ENCODE measurements at regions not wholly inside any gene's neighbourhood (a gene's known extent, or its start where the extent isn't known, plus 50 kb on each side); places are given as distances from the start of the nearest gene placed in this dataset.

DNA sequence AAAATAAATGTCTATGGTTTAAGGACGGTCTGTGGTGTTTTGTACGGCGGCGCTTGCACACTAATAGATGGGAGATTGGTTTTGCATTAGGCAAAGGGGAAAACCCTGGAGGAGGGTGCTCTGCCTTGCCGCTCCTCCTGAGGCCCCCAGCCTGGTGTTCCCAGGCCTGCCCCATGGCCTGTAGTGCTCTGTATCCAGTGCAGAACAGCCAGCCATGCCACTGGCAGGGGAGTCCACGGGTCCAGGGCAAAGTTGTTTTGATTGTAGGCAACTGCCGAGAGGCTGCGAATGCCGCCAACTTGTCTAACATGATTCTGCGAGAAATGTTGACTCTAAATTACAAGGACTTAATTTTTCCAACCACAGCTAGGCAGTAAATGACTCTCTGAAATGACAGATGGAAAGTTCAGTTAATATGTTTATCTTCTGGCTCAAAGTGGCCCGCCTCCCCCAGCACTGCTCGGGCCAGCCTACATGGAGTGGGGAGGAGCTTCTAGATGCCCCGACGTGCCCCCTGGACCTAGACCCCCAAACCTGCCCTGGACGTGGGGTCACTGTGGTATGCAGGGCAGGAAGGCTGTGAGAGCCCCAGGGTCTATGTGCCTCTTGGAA, 104.6 kb upstream of the GDF10 start:
- DNase-seq, result no peak

DNA sequence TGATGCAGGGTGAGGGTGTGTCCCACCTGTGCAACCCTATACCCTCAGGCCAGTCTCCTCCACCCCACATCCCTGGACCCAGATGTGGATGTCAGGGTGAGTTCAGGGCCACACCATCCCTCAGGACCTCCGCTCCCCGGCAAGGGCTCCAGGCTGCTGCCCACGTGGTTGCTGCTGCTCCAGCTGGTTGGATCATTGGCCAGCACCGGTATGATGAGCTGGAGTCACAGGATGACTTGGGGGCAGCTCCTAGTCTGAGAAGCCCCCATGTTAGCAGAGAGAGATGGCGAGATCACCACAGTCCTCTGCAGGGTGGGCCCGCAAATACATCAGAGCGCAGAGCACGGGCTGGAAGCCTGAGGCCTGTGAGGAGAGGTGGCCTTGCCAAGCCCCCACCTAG, 103.3 kb upstream of the GDF10 start:
- no peak for DNase-seq

DNA sequence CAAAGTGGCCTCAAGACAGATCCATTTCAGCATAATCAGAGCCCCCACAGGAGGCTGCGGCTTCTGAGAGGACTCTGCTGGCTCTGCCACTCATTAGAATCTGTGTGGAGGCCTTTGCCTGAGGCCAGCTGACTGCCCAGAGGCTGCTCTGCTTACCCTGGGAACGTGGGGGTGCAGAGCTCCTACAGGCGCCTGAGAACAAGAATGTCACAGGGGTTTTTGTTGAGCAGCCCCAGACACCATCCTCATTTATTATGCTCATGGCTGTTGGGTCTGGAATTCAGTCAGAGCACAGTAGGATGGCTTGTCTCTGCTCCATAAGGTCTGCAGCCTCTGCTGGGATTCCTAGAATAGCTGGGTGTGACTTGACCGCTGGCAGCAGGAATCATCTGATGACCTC, 101.8 kb upstream of the GDF10 start:
- DNase-seq, result no peak

DNA sequence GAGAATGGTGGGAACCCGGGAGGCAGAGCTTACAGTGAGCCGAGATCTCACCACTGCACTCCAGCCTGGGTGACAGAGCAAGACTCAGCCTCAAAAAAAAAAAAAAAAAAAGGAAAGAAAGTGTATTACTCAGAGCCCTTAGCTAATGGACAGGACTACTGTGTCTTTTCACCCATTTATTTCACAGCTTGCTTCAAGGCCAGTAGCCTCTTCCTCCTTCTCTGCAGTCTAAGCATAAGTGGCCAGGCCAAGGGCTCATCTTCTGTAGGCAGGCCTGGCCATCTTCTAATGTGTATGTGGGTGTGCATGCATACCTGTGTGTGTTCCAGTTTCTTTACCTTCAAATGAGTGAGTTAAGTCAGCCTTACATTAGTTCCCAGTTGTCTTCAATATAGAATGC, 94.8 kb upstream of the GDF10 start:
- DNase-seq, result no peak

DNA sequence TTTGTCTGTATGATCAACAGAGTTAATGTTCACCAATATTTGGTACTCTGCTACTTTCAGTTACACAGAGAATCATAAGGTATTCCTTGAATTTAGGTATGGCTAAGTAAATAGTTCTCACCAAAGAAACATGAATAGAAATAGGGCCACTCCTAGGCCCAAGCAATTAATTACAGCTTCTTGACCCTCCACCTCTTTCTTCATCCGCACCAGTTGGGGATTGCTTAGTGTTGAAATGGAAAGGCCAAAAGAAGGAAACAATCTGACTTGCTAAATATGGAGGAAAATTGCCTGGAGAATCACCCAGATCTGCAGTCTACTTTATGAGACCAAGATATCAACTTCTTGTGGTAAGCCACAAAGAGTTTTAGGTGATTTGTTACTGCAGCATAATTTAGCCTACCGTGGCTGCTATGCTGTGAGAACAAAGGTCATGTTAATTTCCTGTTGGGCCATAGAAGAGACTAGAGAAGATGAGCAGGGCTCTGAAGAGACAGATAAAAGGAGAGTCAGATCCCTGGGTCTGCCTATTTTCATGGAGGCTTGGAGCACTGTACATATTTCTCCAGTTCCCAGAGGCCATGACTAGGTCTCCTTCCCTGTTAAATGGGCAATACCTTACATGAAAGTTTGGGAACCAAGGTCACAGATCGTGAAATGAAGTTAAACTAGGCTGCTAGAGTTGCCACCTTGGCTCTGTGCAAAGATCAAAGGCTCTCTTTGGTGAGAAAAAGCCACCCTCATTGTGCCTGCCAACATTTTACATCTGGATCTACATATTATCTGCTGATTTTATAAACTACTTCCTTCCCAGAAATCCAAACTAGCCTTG, 93.3 kb upstream of the GDF10 start:
- no peak for DNase-seq

DNA sequence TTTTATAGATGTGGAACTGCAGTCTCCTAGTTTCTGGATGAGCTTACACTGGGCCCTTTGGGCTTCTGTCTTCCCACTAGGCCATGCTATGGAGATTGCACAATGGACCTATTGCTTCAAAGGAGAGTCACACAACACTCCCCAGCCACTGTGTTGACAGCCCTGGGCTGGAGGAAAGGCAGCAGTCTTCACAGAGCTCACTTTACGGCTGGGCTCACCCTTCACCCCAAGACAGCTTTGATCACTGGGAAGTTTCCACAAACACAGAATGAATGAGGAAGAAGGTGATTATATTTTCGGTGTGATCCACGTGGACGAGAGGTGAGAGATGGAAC, 92.7 kb upstream of the GDF10 start:
- DNase-seq, result no peak

DNA sequence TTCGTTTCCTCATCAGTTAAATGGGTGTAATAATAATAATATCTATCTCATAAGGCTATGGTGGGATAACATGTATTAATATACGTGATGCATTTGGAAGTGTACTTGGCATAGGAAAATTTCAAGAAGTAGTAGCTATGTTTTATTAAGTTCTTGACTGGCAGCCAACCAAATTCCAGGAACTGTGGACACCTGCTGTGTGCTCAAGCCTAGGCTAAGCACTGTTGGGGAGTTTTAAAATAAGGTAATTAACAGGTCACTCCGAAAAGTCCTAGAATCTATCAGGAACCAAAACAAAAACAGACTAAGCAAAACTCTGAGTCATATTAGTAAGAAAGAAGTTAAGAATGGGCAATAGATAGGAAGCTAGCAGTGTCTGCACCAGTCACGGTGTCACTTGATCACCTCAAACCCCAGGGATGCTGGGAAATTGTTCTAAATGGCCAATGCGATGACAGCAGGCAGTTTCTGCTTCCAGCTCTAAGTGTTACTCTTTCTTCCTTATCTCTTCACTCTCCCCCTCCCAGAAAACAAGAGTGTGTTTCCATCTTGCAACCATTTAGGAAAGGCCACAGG, 92.0 kb upstream of the GDF10 start:
- DNase-seq, result no peak

DNA sequence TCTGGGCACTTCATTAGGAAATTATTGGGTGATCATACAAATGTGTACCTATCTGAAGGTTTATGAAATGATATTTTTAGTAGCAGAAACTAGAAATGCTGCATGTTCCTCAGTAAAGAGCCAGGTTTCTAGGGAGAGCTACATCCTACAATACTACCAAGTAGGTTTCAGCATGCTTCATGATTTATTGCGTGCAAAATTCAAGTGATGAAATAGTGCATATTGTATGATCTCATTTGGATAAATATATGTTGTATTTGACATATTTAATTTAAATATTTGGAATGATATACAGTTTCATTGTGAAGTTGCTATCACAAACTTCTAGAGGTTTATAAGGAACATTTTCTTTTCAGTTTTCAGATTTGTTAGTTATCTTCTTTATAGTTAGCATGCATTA, 90.5 kb upstream of the GDF10 start:
- no peak for DNase-seq

DNA sequence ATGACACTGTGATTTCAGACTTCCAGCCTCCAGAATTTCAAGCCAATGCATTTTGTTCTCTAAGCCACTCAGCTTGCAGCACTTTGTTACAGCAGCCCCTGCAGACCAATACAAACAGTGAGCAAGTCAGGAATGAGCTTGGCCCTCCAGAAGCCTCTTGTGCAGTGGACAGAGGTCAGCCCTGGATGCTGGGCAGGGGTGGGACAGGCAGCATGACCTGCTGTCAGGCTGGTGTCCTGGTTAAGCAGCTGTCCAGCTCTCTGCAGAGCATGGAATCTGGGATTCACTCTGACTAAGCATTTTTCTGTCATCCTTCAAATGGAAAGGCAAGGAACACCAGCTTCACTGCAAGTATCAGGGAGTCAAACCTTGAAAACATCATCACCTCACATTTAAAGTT, 85.5 kb upstream of the GDF10 start:
- DNase-seq, result no peak

DNA sequence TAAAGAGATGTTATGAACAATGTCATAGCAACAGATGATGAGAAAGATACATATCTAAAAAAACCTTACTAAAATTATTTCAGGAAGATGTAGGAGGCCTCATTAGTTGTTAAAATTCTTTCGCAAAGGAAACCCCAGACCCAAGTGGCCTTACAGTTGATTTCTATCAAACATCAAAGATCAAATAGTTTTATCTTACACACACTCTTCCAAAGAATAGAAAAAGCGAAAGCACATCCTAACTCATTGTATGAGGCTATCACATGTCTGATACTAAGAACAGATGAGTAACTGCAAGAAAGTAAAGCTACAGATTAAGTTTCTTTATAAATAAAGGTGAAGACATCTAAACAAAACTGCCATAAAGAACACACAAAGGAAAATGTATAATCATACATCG, 82.9 kb upstream of the GDF10 start:
- DNase-seq, result no peak

DNA sequence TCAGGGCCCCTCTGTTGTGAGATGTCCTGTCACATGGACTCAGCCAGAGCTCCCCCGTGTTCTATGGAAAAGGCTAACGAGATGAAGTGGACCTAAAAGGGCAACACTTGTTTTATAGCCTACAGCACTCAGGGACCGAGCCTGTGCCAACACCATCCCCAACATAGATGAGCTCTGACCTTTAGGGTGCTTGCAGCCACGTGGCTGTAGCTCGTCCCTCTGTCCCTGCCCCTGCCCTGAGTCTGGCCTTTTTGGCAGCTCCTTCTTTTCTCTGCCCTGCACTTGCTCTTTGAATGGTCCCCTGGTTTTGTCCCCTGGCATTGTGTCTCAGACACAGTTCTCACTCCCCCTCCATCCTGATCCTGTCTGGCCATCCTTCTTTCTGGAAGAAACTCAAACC, 81.2 kb upstream of the GDF10 start:
- DNase-seq, result no peak

DNA sequence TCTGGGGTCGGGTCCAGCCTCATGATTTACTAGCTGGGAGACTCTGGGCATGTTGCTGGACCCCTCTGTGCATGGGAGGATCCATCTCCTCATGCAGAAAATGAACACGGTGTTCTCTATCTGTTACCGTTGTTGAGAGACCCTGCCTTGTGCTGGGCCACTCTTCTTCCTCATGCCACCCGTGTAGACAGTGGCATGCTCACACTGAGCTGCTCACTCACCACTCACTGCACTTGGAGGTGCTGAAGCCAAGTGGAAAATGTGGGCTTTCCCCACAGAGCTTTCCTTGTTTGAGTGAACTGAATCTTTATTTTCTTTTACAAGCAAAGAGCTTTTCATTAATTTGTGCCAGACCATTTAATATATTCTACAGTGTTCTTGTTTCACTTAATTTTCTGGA, 77.5 kb upstream of the GDF10 start:
- no peak for DNase-seq

DNA sequence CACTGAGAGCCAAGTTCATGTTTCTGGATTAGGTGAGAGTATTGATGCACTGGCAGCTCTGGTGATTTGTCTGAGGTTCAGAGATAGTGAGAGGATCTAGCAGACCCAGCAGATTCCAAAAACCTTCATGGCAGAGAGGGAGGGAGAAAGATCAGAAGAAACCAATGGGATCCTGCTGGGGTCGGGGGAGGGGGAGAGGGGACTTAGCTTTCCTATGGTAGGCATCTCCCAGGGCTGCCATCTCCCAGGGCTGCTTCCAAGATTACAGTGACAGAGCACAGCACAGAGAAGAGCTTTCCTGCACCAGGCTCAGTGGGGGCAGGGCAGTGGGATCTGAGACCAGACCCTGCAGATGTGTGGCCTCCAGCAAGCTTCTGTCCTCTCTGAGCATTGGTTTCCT, 76.8 kb upstream of the GDF10 start:
- DNase-seq, result no peak

DNA sequence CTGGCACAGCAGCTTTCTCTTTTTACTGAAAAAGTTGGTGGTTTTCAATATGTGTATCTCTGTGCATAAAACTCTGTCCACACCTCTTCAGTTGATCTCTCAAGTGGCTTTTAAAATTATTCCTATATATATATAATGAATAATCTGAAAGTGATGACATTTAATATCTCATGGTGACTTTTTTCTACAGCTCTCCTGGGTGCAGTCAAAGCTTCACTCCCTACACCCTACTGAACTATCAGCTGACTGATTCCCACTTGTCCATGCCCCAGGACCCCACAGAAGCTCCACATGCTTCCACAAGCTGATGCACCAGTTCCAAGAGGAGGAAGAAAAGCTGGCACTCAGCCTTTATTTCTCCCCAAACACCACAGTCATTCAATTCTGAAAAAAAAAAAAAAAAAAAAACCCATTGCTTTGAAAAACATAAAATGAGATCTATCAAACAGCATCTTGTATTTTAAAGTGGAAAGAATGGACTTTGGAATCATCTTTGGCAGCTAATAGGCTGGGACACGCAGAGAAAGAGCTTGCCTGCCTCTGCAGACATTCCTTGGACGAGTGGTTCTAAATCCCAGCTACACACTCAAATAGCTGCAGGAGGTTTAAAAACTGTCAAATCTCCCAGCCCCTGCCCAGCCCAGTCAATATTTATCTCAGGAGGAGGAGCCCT, 75.3 kb upstream of the GDF10 start:
- no peak for DNase-seq

DNA sequence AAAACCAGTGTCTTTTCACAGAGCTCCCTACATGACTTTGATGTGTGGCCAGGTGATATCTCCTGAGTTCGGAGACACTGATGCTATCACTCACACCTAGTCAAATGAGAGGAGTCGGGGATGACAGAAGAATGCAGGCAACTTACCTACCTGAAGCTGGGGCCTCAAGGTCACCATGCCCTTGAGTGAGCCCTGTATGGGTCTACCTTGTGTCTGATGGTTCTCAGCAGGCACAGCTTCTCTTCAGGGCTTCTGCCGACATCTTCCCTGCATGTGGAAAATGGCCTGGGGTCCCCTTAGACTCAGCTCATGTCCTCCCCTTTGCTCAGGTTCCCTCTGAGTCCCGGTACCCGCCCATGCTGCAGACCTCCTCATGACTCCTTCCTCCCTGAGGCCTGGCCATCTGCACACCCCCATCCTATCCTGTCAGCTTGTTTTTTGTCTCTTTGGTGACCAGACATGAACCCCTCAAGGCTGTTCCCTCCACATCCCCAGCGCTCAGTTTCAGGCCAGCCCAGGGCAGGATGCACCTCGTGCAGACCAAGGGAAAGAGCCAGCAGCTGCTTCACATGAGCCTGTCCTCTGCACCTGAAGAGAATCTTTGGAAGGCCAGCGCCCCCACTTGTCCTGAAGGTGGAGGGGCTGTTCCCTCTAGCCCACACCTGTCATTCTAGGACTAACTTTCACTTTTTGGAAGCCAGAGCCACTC, 74.6 kb upstream of the GDF10 start:
- no peak for DNase-seq

DNA sequence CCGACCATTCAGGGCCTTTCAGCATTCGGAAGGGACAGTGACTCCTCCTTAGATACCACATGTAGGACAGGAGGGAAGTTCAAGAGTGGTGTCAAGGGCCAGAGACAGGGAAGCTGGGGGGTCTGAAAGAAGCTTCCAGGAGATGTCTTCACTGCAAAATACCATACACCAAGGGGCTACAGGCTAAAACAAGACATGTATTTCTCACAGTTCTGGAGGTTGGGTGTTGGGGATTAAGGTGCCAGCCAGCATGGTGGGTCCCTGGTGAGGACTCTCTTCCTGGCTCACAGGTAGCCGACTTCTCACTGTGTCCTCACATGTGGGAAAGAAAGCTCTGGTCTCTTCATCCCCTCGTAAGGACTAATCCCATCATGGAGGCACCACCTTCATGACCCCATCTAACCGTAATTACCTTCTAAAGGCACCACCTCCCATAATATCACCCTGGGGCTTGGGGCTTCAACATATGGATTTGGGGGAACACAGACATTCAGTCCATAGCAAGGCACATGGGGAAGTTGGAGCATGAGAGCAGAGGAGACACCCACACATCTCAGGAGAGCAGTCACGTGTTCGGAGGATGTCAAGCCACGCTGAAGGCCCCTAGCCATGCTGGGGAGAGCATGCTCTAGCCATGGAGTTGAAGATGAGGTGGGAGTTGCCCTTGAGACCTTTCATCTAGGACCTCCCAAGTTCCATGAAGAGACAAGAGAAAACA, 73.9 kb upstream of the GDF10 start:
- DNase-seq, result no peak

DNA sequence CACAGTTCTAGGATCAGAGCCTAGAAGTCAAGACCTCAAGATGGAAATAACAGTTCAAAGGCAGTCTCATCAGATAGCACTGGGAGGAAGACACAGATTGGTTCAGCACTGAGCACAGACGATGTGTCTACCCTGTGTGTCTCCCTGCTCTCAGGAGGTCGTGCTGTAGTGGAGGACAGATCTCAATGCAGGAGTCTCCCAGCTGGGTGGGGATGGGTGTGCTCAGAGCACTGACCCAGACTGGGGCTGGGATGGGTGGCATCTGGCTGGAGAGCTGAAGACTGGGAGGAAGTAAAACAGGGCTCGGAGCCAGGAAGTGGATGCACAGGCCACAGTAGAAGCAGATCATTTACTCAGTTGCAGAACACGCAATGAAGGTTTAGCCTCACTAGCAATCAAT, 69.5 kb upstream of the GDF10 start:
- DNase-seq, result no peak

DNA sequence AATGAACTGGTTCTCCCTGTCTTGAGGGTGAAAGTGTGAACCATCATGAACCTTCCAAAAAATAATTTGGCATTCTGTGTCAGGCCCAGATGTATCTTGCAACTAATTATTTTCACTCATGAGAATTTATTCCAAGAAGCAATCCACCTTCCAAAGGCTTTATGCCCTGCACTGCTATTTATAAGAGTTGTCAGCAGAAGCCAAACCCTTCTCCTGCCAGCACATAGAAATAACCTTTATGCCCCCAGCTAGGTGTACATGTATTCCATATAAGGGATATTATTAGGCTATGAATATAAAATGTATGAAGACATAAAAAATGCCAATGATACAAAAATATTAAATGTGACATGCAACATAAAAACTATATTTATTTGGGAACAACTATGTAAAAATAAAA, 69.0 kb upstream of the GDF10 start:
- DNase-seq, result no peak

DNA sequence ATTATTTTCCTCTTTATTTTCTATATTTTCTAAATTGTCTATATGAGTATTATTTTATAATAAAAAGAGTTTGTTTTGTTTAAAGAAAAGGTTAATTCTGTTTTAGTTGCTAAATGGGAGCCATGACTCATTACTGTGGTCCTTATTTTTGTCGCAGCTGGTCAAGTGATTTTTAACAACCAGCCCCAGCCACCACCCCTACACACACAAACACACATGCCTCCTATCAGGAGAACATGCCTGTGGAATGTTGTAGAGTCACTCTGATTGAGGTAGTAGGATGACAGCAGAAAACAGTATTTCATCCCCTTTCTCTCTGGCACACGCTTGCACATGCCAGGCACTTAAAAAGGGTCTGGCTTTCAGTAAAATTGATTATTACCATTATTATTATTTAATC, 68.6 kb upstream of the GDF10 start:
- DNase-seq, result no peak

DNA sequence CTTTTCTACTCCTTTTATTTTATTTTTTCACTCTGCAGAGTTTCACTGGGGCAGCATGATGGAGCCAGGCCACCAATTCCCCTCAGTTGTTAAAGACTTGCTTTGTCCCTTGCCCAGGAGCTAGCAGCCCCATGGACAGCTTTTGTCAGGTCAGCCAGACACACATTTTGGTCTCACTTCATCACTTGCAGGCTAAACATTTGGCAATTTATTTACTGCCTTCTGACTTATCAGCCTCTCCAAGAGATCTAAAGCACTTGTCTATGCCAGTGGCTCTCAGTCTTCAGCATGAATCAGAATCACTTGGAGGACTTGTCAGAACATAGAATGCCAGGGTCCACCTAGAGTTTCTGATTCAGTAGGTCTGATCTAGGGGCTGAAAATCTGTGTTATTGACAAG, 66.4 kb upstream of the GDF10 start:
- DNase-seq, result no peak

DNA sequence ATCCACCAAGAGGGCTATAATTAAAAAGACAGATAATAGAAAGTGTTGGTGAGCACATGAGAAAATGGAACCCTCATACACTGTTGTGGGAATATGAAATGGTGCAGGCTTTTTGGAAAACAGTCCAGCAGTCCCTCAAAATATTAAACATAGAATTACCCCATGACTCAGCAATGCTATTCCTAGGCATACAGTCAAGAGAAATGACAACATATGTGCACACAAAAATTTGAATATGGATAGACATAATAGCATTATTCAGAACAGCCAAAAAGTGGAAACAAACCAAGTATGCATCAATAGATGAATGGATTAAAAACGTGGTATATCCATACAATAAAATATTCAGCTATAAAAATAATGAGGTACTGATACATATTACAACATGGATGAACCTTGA, 64.5 kb upstream of the GDF10 start:
- DNase-seq, result no peak

DNA sequence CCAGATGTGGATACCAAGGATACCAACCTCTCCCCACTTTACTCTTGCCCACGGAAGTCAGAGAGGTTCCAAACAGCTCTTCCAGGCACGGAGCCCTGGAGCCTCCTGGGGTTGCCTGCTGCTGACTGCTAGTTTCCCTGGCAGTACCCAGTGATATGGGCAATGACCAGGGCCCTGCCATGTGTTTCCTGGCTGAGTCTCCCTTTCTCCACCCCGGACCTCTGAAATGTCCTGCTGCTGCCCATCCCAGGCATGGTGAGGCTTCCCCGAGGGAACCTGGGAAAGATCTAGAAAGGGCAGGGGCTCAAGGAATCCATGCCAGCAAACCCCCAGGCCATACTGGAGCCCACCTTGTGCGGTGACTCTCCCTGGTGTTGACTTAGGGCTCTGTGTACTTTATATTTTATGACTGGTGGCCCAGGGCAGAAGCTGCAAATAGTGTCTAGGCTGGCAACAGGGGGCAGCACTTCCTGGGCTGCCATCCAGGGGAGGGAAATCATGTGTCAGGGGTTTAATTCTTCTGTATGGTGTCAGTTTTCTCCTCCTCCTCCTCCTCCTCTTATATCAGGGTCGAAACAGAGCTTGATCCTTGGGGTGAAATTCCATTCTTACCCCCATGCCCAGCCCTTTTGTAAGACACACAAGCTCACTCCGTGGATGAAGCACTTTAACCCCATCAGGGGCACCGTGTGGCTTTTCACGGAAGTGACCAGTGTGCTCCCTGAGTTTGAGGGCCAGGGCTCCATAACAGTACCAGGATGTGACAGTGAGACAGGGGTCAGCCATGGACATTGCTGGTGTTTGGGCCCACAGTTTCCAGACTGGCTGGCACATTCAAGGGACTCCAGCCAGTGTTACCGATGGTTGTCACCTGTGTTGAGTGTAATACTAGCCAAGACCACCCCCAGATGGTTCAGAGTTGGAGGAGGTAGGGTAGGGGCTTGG, 62.4 kb upstream of the GDF10 start:
- no peak for DNase-seq
